Renal pelvis (tissue), 1 donor: ENCODE measurements at regions not wholly inside any gene's neighbourhood (a gene's known extent, or its start where the extent isn't known, plus 50 kb on each side); places are given as distances from the start of the nearest gene placed in this dataset.

Experiments
- DNase-seq: peaks from one replicate; pipeline ENCODE4 v3.0.0-alpha.2; 2013

DNA sequence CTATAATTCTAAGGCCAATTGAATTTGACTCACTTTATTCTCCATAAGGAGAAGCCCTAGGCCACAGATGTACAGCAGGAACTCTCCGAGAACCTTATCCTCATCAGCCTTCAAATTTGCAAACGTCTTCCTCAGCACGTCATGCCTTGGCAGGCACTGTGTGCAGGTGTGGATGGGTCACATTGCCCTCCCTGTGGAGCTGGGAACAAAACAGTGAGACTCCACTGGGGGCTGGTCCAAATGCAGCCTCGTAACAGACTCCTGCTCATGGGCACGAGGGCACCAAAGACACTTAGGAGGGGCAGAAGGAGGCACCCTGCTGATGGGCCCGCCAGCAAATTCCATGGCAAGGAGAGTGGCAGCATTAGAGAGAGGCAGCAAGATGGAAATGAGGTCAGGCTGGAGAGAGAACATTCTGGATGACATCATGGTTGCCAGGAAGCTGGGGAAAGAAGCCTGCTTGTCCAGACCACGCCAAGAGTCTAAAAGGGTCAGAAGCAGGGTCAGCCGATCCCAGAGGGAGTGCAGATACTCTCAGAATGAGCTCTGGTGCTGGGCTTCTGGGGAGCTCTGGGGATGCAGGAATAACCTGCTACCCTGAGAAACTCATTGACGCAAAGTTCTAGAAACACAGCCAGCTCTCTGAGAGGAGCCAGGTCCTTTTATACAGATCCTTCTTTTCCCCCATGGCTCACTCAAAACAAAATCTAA lies 242.2 kb downstream of the B3GLCT start:
- no peak for DNase-seq

DNA sequence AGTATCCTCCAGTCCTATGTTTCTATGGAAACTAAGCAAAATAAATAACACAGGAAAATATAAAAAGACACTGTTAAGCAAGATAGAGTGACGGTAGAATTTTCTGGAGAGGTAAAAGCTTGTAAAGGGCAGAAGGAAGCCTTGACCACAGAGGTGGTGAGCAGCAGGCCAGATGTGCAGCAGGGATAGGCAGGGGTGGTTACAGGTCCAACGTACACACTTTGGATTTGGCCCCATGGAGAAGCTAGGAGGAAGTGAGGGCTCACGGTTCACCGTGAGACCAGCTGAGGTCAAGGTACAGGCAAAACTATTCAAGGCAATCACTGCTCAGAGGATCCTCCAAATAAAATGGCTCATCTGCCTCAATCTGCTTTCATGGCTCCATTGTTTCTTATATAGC lies 242.8 kb downstream of the B3GLCT start:
- no peak for DNase-seq

DNA sequence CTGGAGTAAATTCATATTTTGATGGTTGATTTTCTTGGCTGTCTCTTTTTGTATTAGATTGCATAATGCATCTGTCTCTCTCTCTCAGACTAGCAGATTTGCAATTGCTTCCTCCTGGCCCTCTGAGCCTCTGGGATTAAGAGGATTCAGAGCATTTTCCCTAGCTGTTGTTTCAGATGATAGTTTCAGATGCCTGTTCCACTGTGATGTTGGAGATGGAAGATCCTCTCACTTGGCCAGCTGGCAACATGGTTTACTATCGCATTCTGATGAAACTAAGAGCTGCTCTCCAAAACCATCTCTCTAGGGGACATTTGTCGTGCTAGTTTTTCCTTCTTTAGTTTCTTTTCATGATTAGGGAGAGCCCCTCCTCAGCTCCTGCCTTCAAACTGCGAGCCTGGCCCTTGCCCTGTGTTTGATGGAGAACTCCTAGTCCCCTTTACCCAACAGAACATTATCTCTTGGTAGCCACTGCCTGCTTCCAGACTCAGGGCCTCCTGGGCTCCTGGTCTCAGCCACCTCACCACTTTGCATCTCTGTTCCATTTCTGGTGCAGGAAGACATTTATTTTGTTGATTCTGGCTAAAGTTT lies 244.6 kb downstream of the B3GLCT start:
- DNase-seq = no peak

DNA sequence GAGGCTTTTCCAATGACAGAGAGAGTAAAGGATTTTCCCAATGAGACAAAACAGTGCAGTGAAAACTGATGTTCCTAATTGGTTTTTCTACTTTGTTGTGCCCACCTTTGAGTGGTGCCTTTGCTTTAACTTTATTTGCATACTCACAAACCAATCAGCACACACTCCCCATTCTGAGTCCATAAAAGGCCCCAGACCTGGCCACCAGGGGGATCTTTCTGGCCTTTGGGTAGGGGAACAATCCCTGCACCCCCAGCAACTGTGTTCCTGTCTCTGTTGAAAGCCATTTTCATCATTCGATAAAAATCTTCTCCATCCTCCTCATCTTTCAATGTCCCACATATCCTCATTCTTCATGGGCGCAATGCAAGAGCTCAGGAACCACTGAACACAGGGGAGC lies 252.8 kb downstream of the B3GLCT start:
- DNase-seq = no peak

DNA sequence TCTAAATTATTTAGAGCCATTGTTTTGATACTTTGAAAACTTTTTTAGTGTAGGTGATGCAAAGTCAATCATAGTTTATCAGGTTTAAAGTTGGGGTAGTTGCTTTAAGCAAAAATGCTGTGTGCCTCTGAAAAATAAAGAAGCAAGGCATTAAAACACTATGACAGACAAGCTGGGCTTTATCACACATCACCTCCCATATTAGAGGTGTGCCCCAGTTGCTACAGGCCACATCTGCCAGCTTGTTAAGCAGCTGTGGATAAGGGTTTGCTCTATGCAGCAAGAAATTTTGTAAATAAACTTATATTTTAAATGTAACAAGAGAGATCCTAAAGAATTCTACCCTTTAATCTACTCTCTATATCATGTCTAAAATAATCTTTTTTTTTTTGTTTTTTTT lies 255.8 kb downstream of the B3GLCT start:
- no peak for DNase-seq

DNA sequence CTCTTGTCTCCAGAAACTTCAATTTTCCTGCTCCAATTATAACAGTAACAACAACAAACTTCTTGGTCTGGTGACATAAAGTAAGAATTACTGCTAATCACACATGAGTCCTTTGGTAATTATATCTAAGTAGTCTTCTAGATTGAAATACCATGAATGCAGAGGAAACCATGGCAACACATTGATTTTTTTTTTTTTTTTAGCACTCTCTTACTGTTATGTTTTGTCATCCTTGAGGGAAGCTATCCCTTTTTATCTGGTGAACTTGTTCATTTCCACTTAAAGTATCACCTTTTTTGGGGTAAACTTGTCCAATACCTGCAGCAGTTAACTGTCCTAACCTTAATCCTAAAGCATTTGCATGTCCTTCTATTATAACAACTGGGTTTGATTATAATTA lies 256.3 kb downstream of the B3GLCT start:
- no peak for DNase-seq

DNA sequence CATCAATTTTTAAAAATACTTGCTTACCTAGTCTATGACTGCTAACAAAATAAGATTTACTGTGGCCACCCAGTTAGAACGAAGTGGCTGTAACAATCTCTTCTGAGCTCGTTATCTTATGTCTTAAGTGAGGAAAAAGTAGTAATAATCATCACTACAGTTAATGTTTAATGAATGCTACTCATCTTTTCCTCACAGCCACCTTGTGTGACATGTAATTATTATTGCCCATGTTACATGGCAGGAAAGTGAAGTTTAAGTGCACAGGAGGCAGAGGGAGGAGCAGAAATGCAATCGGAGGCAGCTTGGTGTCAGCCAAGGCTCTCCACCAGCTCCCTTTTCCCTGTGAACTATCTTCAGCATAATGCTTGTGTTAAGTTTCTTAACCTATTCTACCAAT lies 260.3 kb downstream of the B3GLCT start:
- DNase-seq = no peak

DNA sequence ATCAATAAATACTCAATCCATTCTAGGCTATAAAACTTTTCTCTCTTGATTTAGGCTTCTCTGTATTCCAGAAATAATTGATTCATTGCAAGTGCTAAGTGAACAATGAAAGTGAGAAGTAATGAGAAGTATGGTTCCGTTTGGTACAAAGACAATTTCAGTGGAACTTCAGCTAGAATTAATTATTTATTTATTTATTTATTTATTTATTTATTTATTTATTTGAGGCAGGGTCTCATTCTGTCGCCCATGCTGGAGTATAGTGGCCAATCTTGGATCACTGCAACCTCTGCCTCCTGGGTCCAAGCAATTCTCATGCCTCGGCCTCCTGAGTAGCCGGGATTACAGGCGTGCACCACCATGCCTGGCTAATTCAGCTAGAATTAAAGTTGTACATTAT lies 262.1 kb downstream of the B3GLCT start:
- DNase-seq = no peak

DNA sequence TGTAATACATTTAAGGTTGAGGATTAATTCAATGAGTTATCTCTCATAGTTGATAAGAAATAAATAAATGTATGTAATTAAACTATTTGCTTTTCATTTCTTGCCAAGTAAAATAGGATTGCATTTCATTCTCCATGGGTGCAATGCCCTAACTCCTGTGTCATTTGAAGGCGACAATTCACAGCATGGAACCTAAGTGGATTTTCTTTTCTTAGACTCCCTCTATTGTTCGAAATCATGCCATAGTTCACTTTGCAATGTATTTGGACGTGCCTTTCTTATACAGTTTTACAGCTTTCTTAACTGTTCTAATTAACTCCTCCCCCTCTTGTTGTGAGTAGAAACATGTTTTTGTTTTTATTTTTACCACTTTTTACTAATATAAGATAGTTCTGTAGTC lies 263.0 kb downstream of the B3GLCT start:
- no peak for DNase-seq

DNA sequence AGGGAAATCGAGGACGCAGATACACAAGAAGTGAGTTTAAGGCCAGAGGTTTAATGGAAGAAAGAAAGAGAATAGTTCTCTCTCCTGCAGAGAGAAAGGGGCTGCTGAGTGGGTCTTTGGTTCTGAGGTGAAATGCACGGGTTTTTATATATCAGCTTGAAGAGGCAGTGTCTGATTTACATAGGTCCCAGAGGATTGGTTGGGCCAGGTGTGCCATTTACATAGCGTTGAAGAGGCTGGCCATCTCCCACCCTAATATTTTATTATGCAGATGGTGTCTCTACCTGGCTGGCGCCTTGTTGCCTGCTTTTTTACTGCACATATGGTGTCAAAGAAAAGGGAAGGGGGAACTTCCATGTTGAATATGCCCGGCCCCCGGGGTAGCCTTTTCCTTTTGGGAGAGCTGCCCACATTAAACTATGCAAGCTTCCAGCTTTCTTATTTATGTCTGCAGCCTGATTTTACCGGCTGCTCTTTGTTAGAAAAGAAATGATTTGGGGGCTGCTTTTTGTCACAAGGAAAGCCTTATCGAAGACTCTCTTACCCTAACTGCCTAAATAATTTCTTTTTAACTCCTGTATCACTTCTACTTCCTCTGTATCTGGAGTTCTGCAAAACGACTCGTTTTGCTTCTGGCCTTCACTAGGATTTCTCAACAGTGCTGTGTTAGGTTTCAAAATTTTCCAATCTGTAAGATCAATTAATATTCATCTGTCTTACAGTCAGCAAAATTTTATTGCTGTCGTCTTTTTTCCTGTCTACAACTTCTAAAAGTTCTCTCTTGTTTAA lies 268.5 kb downstream of the B3GLCT start:
- DNase-seq = no peak

DNA sequence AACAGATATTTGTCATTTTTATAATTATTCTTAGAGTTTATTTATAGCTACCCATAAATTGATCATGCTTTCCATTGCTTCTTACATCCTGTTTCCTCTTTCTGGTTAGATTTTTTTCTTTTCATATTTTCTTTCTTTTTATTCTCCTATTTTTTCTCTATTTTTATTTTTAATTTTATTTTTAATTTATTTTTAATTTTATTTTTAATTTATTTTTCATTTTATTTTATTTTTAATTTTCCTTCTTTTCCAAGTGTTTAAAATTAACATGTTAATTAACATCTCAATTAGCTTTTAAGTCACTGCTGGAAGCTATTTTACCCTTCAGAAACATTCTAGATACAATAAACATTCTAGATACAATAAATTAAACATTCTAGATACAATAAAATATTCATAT lies 269.6 kb downstream of the B3GLCT start:
- DNase-seq = no peak

DNA sequence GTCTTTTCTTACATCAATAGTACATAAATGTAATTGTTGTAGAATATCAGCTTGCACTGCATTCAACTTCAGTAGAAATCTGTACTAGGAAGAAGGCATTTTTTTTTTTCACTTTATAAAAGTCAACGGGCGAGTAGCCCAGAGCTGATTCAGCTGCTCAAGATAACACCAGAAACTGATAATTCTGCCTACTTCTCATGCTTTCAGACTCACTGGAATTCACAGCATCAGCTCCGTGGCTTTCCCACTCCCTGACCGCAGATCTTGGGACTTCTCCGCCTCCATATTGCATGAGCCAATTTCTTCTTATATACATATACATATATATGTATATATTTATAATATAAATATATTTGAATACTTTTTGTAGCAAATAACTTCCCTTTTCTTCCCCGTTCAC lies 263.1 kb upstream of the RXFP2 start:
- DNase-seq = no peak

DNA sequence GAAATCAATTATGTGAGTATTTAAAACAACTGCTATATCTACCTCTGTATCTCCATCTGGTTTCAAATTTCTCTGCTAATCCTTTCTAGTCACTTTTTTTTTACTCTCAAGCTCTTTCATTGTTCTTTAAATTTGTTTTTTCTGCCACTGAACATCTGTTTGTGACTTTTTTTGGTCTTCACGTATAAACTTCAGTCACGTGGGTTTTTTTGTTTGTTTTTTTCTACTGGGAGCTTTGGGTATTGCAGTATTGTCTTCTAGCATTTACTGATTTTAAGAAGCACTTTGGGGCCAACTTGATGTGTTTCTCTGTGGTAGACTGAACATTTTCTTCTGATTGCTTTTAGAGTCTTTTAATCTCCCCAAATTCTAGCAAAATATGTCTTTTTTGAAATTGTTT lies 262.6 kb upstream of the RXFP2 start:
- DNase-seq = no peak

DNA sequence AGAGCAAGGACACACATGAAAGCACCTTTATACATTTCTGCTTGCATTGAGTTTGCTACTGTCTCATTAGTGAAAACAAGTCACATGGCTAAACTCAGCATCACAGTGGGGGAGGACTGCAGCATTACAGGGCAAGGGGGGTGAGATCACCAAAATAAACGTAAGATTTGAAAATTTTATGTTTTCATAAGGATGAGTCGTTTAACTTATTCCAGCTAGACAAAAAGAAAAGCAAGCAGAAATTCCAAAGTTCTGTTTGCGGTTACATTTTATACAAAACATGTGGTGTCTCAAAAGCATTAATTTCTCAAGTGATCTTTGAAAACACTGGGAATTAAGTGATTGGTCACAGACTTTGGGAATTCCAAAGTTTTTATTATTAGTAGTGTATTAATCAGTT lies 261.4 kb upstream of the RXFP2 start:
- no peak for DNase-seq

DNA sequence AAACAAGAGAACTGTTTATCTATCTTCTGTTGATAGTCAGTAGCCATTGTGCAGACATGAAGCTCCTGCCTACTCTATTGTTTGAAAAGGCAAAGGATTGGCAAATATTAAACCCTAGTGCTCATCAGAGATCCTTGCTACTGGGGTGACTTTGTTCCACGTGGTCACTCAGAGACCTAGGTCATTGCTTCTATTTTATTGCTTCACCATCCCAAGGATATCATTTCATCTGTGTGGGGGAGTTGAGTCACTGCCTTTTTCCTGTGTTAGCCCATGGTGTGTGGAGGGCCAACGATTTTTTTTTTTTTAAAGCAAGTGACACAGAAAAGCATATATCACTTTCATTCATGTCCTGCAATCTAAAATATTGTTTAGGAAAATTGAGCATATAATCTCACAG lies 254.1 kb upstream of the RXFP2 start:
- no peak for DNase-seq

DNA sequence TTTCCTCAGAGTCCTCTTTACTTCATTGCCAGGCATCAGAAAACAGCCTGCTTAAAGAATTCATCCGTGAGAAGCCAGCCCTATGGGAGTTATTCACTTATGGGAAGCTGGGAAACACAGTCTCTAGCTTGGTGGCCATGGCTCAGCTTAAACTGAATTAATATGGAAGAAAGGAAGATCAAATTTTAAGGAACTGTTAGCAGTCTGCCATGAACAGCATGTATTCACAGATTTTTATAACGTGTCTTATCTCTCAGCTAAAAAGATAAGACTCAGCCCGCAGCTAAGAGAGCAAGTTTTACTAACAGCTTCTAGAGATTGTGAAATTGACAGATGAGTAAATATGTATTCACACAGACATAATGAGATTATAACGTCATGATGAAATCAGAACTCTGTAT lies 253.7 kb upstream of the RXFP2 start:
- no peak for DNase-seq

DNA sequence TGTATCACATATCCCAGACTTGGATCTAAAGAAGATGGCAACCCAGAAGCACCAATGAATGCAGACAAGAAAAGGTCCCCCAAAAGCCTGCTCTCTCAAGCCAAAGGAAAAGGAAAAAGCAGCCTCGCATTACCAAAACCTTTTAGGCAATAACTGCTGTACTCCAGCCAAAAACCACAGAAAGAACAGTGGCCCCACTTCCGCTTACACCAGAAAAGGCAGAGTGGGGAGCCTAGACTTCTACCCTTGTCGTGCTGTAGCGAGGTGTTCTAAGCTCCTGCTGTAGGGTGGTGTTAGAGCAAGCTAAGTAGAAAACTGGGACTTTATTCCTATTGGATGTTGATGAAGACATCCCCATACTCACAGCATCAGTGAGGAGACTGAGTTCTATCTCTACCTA lies 244.0 kb upstream of the RXFP2 start:
- DNase-seq = no peak

DNA sequence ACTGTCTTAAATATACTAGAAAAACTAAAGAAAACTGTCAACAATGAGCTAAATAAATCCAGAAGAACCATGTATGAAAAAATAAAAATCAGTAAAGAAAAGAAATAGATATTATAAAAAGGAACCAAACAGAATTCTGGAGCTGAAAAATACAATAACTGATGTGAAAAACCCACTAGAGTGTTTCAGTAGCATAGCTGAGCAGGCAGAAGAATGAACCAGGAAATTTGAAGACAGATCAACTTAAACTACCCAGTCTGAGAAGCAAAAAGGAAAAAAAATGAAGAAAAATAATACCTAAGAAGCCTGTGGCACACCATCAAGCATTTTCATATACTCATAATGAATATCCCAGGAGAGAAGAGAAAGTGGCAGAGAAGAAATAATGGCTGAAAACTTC lies 240.1 kb upstream of the RXFP2 start:
- no peak for DNase-seq

DNA sequence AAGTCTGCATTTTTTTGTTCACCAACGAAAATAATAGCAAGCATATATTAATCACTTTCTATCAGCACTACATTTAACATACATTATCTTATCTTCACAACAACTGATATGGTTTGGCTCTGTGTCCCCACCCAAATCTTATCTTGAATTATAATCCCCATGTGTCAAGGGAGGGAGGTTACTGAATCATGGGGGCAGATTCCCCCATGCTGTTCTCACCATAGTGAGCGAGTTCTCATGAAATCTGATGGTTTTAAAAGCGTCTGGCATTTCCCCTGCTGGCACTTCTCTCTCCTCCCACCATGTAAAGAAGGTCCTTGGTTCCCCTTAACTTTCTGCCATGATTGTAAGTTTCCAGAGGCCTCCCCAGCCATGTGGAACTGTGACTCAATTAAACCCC lies 235.7 kb upstream of the RXFP2 start:
- no peak for DNase-seq

DNA sequence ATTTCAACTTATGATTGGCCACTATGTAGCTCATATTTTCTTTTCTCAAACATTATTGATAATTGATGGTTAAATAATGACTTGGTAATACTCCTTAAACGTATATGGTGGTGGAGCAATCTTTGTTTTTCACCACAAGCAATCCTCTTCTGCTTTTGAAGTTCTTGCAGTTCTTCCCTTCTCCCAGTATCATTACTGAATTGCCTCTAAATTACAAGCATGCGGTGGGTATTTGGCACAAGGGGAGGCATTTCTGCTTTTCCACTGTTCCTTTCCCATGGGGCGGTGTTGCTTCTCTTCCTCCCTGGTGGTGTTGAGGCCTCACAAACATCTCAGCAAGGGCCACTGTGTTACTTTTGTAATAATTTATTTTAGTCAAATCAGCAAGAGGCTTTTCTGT lies 234.4 kb upstream of the RXFP2 start:
- no peak for DNase-seq

DNA sequence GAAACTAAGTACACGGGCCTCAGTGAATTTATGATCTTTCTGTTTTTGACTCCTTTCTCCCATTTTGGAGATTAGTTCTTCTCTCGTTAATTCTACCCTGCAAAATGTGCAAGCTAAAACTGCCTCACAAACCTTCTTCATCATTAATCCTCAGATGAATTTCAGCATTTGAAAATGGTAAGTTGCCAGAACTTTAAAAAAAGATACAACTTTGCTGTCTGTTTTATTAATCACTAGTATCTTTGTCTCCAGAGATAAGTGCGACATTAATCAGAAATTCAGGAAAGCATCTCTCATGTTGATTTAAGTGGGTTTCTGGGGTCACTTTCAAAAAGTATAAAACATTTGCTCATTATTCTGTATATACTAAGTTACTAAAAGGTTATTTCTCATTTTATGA lies 227.0 kb upstream of the RXFP2 start:
- no peak for DNase-seq

DNA sequence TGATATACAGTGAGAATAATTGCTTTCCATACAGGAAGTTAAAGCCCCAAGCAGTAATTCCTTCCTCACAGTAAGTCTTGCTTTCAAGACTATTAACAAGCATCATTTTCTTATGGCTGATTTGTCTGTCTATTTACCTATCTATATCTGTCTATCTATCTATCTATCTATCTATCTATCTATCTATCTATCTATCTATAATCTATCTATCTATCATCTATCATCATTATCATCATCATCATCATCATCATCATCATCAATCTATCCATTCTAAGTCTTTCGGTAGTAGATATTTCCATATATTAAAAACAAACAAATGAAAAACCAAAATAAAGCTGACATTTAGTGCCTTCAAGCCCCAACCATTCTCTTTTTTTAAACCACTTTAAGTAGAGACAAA lies 224.4 kb upstream of the RXFP2 start:
- DNase-seq = no peak

DNA sequence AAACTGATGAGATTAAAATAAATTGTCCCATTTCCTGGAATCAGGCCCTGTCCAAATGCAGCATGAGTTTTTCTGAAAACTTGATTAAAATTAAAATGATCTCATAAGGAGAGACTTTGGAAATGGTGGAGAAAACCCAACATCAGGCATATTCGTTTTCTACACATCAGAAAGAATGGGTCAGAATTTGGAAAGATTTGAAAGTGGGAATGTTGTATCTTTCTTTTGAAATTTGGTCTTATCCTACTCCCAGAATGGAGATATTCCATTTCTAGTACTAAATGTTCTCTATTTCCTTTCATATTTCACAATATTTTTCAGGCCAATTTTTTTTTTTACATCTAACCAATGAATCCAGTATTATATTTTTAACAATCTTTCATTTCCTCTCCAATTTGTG lies 223.9 kb upstream of the RXFP2 start:
- no peak for DNase-seq

DNA sequence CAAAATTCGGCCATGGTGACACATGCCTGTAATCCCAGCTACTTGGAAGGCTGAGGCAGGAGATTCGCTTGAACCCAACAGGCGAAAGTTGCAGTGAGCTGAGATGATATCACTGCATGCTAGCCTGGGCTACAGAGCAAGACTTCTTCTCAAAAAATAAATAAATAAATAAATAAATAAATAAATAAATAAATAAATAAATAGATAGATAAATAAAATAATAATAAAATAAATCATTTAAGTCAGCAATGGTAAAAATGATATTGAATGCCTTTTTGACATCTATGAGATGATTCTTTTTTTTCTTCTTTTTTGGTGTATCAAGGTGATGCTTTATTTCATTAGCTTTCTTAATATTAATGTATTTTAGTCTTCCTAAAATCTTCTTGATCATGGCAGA lies 221.7 kb upstream of the RXFP2 start:
- DNase-seq = no peak
